ENCODE measurements at regions not wholly inside any gene's neighbourhood (a gene's known extent, or its start where the extent isn't known, plus 50 kb on each side); places are given as distances from the start of the nearest gene placed in this dataset.

DNA sequence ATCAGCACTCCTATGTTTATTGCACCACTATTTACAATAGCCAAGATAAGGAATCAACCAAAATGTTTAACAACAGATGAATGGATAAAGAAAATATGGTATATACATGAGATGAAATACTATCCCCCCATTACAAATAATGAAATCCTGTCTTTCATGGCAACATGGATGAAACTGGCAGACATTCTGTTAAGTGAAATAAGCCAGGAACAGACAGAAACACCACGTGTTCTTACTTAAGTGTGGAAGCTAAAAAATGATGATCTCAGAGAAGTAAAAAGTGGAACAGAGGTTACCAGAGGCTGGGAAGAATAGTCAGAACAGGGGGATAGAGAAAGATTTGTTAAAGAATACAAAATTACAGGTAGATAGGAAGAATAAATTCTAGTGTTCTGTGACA is 113.7 kb upstream of the MDM1 start:
- TF ChIP-seq, protein P1, sequence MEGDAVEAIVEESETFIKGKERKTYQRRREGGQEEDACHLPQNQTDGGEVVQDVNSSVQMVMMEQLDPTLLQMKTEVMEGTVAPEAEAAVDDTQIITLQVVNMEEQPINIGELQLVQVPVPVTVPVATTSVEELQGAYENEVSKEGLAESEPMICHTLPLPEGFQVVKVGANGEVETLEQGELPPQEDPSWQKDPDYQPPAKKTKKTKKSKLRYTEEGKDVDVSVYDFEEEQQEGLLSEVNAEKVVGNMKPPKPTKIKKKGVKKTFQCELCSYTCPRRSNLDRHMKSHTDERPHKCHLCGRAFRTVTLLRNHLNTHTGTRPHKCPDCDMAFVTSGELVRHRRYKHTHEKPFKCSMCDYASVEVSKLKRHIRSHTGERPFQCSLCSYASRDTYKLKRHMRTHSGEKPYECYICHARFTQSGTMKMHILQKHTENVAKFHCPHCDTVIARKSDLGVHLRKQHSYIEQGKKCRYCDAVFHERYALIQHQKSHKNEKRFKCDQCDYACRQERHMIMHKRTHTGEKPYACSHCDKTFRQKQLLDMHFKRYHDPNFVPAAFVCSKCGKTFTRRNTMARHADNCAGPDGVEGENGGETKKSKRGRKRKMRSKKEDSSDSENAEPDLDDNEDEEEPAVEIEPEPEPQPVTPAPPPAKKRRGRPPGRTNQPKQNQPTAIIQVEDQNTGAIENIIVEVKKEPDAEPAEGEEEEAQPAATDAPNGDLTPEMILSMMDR (conservative IDR thresholded peaks at IDR 0.05) = no peak
- no peak for DNase-seq (ENCODE audit: low read depth, low spot score)
- H3K4me1 Mint-ChIP-seq = peaks cover 10% of the 10 kb centered on the region
- H3K9me3 Mint-ChIP-seq = peaks cover 10% of the 10 kb centered on the region
- H3K36me3 Mint-ChIP-seq (ENCODE audit: low read depth) = peaks cover 3% of the 10 kb centered on the region
- no peaks in the 10 kb centered on the region for H3K27me3 Mint-ChIP-seq (ENCODE audit: low read depth)
- H3K4me3 Mint-ChIP-seq = no peak overlapping the region
- H3K27ac Mint-ChIP-seq (ENCODE audit: unreplicated experiment) = no peak overlapping the region

DNA sequence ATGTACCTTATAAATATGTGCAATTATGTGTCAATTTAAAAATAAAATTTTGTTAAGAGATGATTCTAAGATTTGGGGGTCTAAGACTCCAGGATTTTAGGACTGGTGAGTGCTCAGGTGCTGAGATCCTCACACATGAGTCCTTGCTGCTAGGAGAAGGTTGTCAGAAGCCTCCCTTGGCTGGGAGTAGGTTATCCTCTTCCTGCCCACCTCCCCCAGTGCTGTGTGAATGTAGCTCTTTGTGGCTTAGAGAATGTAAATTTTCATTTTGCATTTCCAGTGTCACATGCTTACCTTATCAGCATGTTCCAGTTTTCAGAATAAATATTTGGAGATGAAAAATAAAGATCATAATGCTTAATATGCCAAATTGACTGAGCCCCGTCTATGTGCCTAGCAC is 114.2 kb upstream of the MDM1 start:
- DNase-seq (ENCODE audit: low read depth, low spot score) = no peak
- H3K4me1 Mint-ChIP-seq = peaks cover 10% of the 10 kb centered on the region
- H3K27ac Mint-ChIP-seq (ENCODE audit: unreplicated experiment) = no peak overlapping the region
- no peaks in the 10 kb centered on the region for H3K27me3 Mint-ChIP-seq (ENCODE audit: low read depth)
- no peak overlapping the region for H3K4me3 Mint-ChIP-seq
- H3K9me3 Mint-ChIP-seq = peaks cover 10% of the 10 kb centered on the region
- H3K36me3 Mint-ChIP-seq (ENCODE audit: low read depth) = peaks cover 3% of the 10 kb centered on the region
- TF ChIP-seq, protein P1 (conservative IDR thresholded peaks at IDR 0.05) = no peak

DNA sequence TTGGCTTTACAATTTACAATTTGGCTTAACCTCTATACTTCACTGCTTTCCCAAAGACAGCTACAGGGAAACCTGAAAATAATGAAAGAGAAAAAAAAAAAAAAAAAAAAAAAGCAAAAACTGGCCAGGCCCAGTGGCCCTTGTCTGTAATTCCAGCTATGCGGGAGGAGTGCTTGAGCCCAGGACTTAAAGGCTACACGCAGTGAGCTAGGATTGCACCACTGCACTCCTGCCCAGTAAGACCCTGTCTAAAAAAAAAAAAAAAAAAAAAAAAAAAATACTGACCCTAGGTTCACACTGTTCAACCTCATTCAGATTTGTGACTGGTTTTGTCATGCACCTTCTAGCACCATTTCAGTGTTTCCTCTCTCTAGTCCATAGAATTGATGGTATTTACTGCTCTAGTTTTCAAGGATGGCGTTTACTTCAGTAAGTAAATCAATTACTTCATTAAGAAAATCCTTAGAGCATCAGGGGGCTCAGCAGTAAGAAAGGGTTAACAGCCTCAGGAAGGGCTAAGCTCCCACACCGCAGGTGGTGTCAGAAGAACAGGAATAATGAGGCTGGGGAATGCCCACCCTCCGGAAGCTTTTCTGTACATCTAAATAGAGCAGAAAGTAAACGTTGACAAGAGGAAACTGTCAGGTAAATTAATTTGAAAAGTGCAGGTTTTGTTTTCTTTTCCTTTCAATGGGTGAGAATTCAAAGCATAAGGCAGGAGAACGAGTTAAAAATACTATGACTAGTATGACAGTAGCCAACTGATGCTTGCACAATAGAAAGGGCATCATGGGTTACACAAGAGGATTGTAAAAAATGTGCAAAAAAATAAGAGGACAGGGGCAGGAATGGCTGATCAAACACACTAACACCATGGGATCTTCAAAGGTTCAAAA is 115.0 kb upstream of the MDM1 start:
- Mint-ChIP-seq H3K27me3 (ENCODE audit: low read depth) (no peaks in the 10 kb centered on the region), H3K27ac (ENCODE audit: unreplicated experiment) (no peak overlapping the region), H3K36me3 (ENCODE audit: low read depth) (peaks cover 3% of the 10 kb centered on the region), H3K4me1 (peaks cover 10% of the 10 kb centered on the region), H3K4me3 (no peak overlapping the region), H3K9me3 (peaks cover 7% of the 10 kb centered on the region)
- DNase-seq (ENCODE audit: low read depth, low spot score) = no peak
- TF ChIP-seq, protein P1 (conservative IDR thresholded peaks at IDR 0.05) = no peak

DNA sequence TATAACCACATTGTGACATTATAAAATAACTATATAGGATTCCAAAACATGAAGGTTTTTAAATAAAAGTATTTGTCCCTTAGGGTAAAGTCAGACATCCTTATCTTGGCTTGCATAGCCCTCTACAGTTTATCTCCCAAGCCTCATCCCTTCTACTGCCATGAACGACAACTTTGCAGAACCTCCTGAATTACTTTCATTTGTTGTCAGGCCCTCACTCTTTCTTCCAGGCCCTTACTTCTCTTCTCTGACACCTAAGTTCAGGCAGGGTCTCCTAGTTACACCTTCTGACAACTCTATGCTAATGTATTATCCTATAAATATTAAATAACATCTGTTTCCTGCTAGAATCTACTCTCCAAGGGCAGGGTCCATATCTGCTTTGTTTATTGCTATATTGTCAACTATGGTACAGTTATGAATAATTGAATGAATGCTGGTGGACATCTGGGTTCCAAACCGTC is 115.7 kb upstream of the MDM1 start:
- Mint-ChIP-seq H3K9me3 (peaks cover 7% of the 10 kb centered on the region), H3K4me3 (no peak overlapping the region), H3K27ac (ENCODE audit: unreplicated experiment) (no peak overlapping the region), H3K36me3 (ENCODE audit: low read depth) (peaks cover 3% of the 10 kb centered on the region), H3K27me3 (ENCODE audit: low read depth) (no peaks in the 10 kb centered on the region), H3K4me1 (peaks cover 10% of the 10 kb centered on the region)
- TF ChIP-seq, protein P1 (conservative IDR thresholded peaks at IDR 0.05) = no peak
- DNase-seq (ENCODE audit: low read depth, low spot score) = no peak

DNA sequence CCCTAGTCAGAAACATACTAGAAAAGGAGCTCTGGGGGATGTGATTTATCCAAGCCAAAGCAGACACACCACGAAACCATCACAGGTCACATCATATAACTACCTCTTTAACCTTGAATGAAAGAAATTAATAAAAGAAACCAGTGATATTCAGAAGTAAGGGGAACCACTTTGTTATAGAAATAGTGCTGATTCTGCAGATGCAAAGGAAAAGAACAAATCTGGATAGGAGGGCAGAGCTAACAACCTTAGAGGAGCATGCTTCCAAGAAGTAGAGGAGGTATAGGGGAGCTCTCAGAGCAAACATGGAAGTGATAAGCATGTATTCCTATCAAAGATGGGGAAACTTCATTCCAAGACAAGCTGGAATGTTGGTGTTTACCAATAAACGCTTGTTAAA is 117.0 kb upstream of the MDM1 start:
- Mint-ChIP-seq H3K27ac (ENCODE audit: unreplicated experiment) (no peak overlapping the region), H3K4me1 (peaks cover 10% of the 10 kb centered on the region), H3K36me3 (ENCODE audit: low read depth) (peaks cover 1% of the 10 kb centered on the region), H3K4me3 (no peak overlapping the region), H3K27me3 (ENCODE audit: low read depth) (no peaks in the 10 kb centered on the region), H3K9me3 (peaks cover 3% of the 10 kb centered on the region)
- TF ChIP-seq, protein P1 (conservative IDR thresholded peaks at IDR 0.05) = no peak
- no peak for DNase-seq (ENCODE audit: low read depth, low spot score)
